NCI-H774 (cell line): ENCODE measurements at regions not wholly inside any gene's neighbourhood (a gene's known extent, or its start where the extent isn't known, plus 50 kb on each side); places are given as distances from the start of the nearest gene placed in this dataset.

ENCODE experiments used
- DNase-seq: peaks from one replicate; lab custom pipeline; 2025; lab: John Stamatoyannopoulos, UW

GRCh38 chrX:39709364-39709763 lies 388.4 kb downstream of the BCOR start:
- no peak for DNase-seq

- DNase-seq: no peak
Observed at GRCh38 chrX:39709812-39710211, 387.9 kb downstream of the BCOR start.

- DNase-seq: no peak
Observed at GRCh38 chrX:39710776-39711175, 387.0 kb downstream of the BCOR start.

- DNase-seq: no peak
Observed at GRCh38 chrX:39714471-39714870, 383.3 kb downstream of the BCOR start.

- no peak for DNase-seq
Observed at GRCh38 chrX:39716401-39716800, 381.4 kb downstream of the BCOR start.

GRCh38 chrX:39716802-39717540 lies 380.8 kb downstream of the BCOR start:
- no peak for DNase-seq

GRCh38 chrX:39718981-39719380 lies 378.8 kb downstream of the BCOR start:
- DNase-seq: no peak

- no peak for DNase-seq
Observed at GRCh38 chrX:39720945-39721344, 376.8 kb downstream of the BCOR start.

- no peak for DNase-seq
Observed at GRCh38 chrX:39721566-39722279, 376.0 kb downstream of the BCOR start.

- DNase-seq: no peak
Observed at GRCh38 chrX:39724544-39724943, 373.2 kb downstream of the BCOR start.

GRCh38 chrX:39725114-39725513 lies 372.6 kb downstream of the BCOR start:
- no peak for DNase-seq

GRCh38 chrX:39725928-39726619 lies 371.7 kb downstream of the BCOR start:
- DNase-seq: no peak

GRCh38 chrX:39726771-39727170 lies 371.0 kb downstream of the BCOR start:
- no peak for DNase-seq

GRCh38 chrX:39728025-39728424 lies 369.7 kb downstream of the BCOR start:
- DNase-seq: no peak

- no peak for DNase-seq
Observed at GRCh38 chrX:39728852-39729598, 368.7 kb downstream of the BCOR start.

GRCh38 chrX:39729981-39730661 lies 367.6 kb downstream of the BCOR start:
- DNase-seq: no peak

GRCh38 chrX:39730662-39731329 lies 367.0 kb downstream of the BCOR start:
- peak; percentile 16 for DNase-seq

GRCh38 chrX:39731330-39731667 lies 366.5 kb downstream of the BCOR start:
- no peak for DNase-seq

GRCh38 chrX:39731735-39732134 lies 366.0 kb downstream of the BCOR start:
- DNase-seq: no peak

GRCh38 chrX:39733745-39734144 lies 364.0 kb downstream of the BCOR start:
- DNase-seq: no peak

- DNase-seq: no peak
Observed at GRCh38 chrX:39734174-39734776, 363.5 kb downstream of the BCOR start.
